Epithelial cell of esophagus (primary cell): ENCODE measurements at regions not wholly inside any gene's neighbourhood (a gene's known extent, or its start where the extent isn't known, plus 50 kb on each side); places are given as distances from the start of the nearest gene placed in this dataset.

Experiments used
- DNase-seq: peaks from one replicate; pipeline ENCODE4 v3.0.0; 2010; ENCODE audit warnings: low read depth
- H3K4me3 ChIP-seq: 2 replicates; pipeline ENCODE4 v1.5.1; 2011; ENCODE audit warnings: mild to moderate bottlenecking, low read length, control low read depth
- TF ChIP-seq, protein P1 (sequence below): IDR thresholded peaks from 2 replicates; pipeline ENCODE4 v1.5.1; 2011; ENCODE audit warnings: low read depth, mild to moderate bottlenecking, low read length, control low read depth, inconsistent platforms; ENCODE audit not compliant: insufficient read depth; ENCODE audit errors: missing control alignments

DNA sequence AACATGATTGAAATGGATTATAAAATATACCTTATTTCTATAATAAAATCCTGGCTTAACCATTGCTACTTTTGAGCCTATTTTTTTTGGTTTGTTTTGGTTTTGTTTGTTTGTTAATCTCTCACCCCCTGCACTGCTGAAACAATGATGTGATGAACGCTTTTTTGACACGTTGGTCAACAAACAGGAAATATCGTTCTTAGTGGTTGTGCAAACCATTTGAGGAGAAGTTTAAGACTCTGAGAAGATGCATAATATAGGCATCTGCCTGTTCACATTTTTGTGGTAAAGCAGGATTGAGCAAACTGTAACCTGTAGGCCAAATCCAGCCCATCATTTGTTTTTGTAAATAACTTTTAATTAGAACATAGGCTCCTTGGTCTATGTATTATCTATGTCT lies 75.5 kb upstream of the MDFIC2 start:
- DNase-seq = peak; percentile 4
- TF ChIP-seq, protein P1, sequence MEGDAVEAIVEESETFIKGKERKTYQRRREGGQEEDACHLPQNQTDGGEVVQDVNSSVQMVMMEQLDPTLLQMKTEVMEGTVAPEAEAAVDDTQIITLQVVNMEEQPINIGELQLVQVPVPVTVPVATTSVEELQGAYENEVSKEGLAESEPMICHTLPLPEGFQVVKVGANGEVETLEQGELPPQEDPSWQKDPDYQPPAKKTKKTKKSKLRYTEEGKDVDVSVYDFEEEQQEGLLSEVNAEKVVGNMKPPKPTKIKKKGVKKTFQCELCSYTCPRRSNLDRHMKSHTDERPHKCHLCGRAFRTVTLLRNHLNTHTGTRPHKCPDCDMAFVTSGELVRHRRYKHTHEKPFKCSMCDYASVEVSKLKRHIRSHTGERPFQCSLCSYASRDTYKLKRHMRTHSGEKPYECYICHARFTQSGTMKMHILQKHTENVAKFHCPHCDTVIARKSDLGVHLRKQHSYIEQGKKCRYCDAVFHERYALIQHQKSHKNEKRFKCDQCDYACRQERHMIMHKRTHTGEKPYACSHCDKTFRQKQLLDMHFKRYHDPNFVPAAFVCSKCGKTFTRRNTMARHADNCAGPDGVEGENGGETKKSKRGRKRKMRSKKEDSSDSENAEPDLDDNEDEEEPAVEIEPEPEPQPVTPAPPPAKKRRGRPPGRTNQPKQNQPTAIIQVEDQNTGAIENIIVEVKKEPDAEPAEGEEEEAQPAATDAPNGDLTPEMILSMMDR = no peak
- H3K4me3 ChIP-seq = no peak overlapping the region

DNA sequence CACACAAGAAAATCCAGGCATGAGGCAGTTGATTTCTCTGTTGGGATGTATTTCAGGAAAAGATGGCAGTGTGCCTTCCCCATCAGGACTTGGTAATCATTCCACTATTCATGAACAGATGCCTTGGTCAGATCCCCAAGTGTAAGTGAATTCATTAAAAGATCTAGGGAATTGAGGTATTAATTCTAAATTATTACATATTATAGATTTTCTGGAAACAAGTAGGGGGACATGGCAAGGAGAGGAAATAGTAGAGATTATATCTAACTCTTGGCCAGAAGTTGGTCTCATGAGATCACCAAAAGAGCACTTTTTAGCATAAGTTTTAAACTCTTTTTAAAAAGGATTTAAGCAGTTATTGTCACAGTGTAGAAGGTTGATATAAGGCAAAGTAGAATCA lies 74.4 kb upstream of the MDFIC2 start:
- H3K4me3 ChIP-seq = no peak overlapping the region
- DNase-seq = no peak
- TF ChIP-seq, protein P1 = no peak

DNA sequence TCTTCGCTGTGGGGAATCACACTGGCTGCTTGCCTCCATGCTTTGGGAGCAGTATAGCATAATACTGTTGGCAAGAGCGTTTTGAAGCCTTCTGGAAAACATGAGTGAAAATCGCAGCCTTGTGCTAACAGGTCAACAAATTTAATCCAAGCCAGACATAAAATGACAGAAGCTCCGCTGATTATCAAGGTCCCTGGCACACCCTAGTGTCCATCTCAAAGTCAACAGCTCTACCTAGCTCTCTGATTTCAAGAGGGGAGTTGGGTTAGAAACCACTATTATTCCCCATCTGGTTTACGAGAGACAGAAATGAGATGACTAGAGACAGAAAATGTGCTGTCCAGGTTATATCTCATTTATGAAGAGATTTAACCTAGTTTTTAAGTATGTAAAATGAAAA lies 73.6 kb upstream of the MDFIC2 start:
- no peak for DNase-seq
- H3K4me3 ChIP-seq = no peak overlapping the region
- TF ChIP-seq, protein P1 = no peak

DNA sequence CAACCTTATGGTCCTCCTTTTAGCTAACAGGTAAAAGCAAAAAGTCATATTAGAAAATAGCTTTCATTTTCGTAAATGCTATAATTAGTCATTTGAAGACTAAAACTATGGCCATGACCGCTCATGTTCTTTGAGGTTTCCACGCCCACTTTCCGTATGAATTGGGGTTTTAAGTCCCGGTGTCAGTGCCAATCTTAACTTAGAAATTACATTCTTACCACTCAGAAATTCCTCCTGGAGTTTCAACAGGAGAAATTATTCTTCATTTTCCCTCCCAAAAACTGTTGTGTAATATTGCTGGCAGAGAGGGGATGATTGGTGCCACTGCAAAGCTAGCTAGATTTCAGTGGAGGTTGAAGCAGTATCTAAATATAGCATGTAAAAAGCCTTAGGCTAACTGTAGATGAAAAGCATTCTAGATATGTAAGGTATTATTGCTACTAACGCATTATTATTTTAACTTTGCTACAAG lies 71.0 kb upstream of the MDFIC2 start:
- no peak overlapping the region for H3K4me3 ChIP-seq
- peak; percentile 79 for DNase-seq
- TF ChIP-seq, protein P1 = no peak

DNA sequence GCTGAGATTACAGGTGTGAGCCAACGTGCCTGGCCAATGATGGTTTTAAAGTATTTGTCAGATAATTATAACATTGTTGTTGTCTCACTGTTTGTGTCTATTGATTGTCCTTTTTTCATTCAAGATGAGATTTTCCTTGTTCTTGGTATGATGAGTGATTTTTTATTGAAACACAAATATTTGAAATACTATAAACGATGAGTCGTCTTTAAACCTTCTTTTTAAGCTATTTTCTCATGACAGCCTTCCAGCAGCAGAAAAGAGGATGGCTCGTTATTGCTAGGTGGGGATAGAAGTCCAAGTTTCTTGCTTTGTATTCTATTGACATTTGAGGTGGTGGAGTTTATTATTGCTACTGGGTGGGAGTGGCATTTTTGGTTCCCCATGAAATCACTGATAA lies 61.7 kb upstream of the MDFIC2 start:
- TF ChIP-seq, protein P1 = no peak
- H3K4me3 ChIP-seq = no peak overlapping the region
- DNase-seq = no peak
